Central memory CD8-positive, alpha-beta T cell (primary cell): ENCODE measurements at regions not wholly inside any gene's neighbourhood (a gene's known extent, or its start where the extent isn't known, plus 50 kb on each side); places are given as distances from the start of the nearest gene placed in this dataset.
"Not testable (repeated sequence)": the region's sequence is repeated elsewhere in the genome, so short reads cannot be mapped to it uniquely, and the experiment has no call there.

Experiments used
- ATAC-seq: fragments of 150-1000 bp; cut with Tn5 transposase; replicated peaks from 2 replicates; pipeline ENCODE4 v1.10.0; 2022; ENCODE audit warnings: mild to moderate bottlenecking, moderate FRiP score, moderate number of reproducible peaks; ENCODE audit not compliant: poor library complexity, severe bottlenecking; ENCODE audit errors: extremely low read depth
- DNase-seq, 2 donors: peaks; one replicate each; pipeline ENCODE4 v3.0.0; 2021; ENCODE audit warnings: low spot score in 2 of 2
- H3K27ac Mint-ChIP-seq: one replicate; pipeline ENCODE4 v1.8.0; 2022; ENCODE audit warnings: low read depth, mild to moderate bottlenecking, moderate library complexity, mixed read lengths
- H3K27me3 Mint-ChIP-seq: one replicate; pipeline ENCODE4 v1.8.0; 2022; ENCODE audit warnings: mixed read lengths
- H3K36me3 Mint-ChIP-seq: one replicate; pipeline ENCODE4 v1.8.0; 2022; ENCODE audit warnings: mild to moderate bottlenecking, moderate library complexity, mixed read lengths; ENCODE audit not compliant: insufficient read depth
- H3K4me1 Mint-ChIP-seq: one replicate; pipeline ENCODE4 v1.8.0; 2022; ENCODE audit warnings: mixed read lengths
- H3K4me3 Mint-ChIP-seq: one replicate; pipeline ENCODE4 v1.8.0; 2022; ENCODE audit warnings: mild to moderate bottlenecking, moderate library complexity, mixed read lengths
- H3K9me3 Mint-ChIP-seq: one replicate; pipeline ENCODE4 v1.8.0; 2022; ENCODE audit warnings: mixed read lengths

DNA sequence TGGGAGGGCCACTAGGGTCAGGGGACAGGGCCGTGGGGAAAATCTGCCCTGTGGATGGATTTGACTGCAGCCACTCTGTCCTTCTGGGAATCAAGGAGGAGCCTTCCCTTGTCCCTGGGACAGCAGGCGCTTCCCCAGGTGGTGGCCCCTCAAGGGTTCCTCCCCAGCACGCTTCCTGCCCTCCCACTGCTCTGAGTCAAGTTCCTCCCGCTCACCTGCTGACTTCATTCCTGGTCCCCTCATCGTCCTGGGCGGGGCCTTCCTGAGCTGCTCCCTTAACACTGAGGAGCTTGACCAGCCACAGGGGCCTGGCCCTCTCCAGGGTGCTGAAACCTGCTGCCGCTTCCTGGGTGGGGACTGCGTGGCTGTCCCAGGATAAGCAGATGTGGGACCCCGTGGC, 64.4 kb upstream of the SFSWAP start:
- not testable (repeated sequence) for DNase-seq, H3K27ac Mint-ChIP-seq, H3K4me1 Mint-ChIP-seq, ATAC-seq, H3K4me3 Mint-ChIP-seq, H3K36me3 Mint-ChIP-seq, H3K9me3 Mint-ChIP-seq
- H3K27me3 Mint-ChIP-seq: peaks cover 13% of the 10 kb centered on the region

DNA sequence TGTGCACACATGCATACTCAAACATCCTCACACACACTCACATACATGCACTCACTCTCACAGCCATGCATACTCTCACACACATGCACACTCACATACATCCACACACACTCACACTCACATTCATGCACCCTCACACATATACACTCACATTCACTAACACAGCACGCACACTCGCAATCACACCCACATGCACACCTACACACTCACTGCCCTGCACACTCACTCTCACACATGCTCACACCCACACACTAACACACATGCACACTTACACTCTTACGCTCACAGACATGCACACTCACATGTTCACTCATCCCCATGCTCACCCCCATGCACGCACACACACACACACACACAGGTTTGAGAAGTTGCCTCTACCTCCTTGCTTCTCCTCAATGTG, 63.2 kb upstream of the SFSWAP start:
- no peak overlapping the region for H3K27ac Mint-ChIP-seq
- no peaks in the 10 kb centered on the region for H3K36me3 Mint-ChIP-seq
- H3K27me3 Mint-ChIP-seq: peaks cover 11% of the 10 kb centered on the region
- no peak for ATAC-seq
- H3K4me1 Mint-ChIP-seq: no peaks in the 10 kb centered on the region
- H3K9me3 Mint-ChIP-seq: no peaks in the 10 kb centered on the region
- DNase-seq: no peak
- H3K4me3 Mint-ChIP-seq: no peak overlapping the region

DNA sequence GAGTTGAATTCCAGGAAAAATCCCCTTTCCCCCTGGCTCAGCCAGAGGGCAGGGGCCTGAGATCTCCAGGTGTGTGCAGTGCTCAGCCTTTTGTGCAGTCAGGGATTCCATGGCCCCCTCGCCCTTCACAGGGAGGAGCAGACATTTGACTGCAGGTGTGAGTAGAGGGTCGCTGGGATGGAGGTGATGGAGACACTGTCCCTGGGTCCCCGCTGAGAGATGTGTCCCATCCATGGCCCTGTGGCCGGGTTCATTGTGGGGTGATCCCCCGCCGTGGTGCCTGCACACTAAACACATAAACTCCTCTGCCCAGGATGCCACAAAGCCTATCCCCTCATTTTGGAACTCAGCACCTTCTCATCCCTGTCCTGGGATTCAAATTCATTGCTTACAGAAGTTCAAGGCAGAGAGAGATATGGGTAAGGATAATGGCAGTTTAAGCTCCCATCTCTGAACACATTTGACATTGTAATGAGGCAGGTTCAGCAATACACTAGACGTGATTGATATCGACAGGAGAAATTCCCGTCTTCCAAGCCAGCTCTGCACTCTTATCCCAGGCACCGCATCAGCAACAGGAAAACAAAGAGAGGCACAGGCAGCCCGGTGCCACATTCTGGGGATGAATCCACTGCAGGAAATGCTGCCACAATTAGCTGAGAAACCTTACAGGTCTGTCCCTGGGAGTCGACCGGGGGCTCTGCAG, 55.3 kb upstream of the SFSWAP start:
- not testable (repeated sequence) for H3K27me3 Mint-ChIP-seq, H3K9me3 Mint-ChIP-seq, H3K36me3 Mint-ChIP-seq

DNA sequence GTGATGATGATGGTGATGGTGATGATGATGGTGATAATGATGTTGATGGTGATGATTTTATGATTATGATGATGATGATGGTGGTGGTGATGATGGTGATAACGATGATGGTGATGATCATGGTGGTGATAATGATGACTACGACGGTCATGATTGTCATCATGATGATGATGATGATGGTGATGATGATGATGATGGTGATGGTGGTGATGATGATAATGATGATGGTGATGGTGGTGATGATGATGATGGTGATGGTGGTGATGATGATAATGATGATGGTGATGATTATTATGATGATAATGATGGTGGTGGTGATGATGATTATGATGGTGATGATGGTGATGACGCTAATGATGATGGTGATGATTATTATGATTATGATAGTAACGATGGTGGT, 54.1 kb upstream of the SFSWAP start:
- H3K27me3 Mint-ChIP-seq, ATAC-seq, DNase-seq, H3K4me3 Mint-ChIP-seq, H3K4me1 Mint-ChIP-seq, H3K36me3 Mint-ChIP-seq, H3K9me3 Mint-ChIP-seq, H3K27ac Mint-ChIP-seq: not testable (repeated sequence)

More for the DNA sequence above, 55.3 kb upstream of the SFSWAP start:
- not testable (repeated sequence) for H3K4me3 Mint-ChIP-seq, H3K27ac Mint-ChIP-seq, ATAC-seq, H3K4me1 Mint-ChIP-seq
- peak in 1 of 2 donors; percentile 6 for DNase-seq

DNA sequence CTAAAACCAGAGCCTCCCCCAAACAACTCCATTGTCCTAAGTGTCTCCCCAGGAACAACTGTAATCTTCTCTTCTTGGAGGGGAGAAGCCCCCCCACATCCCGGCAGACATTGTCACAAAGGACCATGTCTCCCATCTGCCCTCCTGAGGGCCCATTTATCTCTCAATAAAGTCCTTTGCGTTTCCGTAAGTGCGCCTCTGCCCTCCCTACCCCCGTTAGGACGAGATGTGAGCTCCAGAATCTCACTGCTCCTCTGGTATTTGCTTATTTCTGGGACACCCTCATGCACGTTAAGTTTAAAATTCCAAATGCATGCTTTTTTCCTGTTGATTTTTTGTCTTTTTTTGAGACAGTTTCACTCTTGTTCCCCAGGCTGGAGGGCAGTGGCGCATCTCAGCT, 52.3 kb upstream of the SFSWAP start:
- ATAC-seq, H3K27me3 Mint-ChIP-seq, H3K36me3 Mint-ChIP-seq, H3K9me3 Mint-ChIP-seq, H3K4me3 Mint-ChIP-seq, H3K4me1 Mint-ChIP-seq, H3K27ac Mint-ChIP-seq: not testable (repeated sequence)
- DNase-seq: peak in 1 of 2 donors; percentile 1

DNA sequence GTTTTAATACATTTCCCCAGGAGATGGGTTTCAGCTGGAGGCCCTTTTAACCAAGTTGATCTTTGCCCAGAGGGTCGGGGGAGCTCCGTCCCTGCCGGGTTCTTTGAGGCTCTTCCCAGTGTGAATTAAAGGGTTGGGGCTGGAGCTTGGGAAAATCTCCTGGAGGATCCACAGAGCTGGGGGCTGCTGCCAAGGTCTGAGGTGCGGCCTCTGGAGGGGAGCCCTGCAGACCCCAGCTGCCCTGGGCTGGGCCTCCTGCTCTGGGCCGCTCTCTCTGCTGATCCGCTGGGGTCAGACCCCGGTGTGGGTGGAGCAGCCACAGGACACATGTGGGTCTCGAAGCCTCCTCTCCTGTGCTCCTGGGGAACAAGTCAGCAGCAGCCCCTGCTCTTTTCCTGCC, 51.4 kb upstream of the SFSWAP start:
- H3K27ac Mint-ChIP-seq, DNase-seq, H3K36me3 Mint-ChIP-seq, H3K4me1 Mint-ChIP-seq, H3K9me3 Mint-ChIP-seq, H3K4me3 Mint-ChIP-seq, ATAC-seq, H3K27me3 Mint-ChIP-seq: not testable (repeated sequence)

DNA sequence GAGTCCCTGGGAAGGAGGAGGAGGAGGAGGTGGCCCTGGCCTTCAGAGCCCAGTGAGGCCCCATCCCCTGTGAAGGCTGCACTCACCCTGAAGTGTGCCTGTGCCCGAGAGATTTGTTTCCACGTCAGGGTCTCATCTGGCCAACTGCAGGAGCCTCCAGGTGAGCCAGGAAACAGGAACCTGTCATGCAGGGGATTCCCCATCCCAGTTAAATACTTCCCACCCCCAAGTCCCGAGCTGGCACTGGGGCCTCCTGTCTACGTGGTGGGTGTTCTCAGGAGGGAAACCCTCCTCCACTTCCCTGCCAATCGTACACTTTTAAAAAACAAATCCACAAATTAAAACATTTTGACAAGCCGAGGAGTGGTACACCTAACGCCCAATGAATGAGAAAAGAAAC, 50.9 kb upstream of the SFSWAP start:
- DNase-seq: peak in 1 of 2 donors; percentile 3
- H3K9me3 Mint-ChIP-seq, H3K4me3 Mint-ChIP-seq, H3K27me3 Mint-ChIP-seq, H3K4me1 Mint-ChIP-seq, H3K36me3 Mint-ChIP-seq, H3K27ac Mint-ChIP-seq, ATAC-seq: not testable (repeated sequence)

DNA sequence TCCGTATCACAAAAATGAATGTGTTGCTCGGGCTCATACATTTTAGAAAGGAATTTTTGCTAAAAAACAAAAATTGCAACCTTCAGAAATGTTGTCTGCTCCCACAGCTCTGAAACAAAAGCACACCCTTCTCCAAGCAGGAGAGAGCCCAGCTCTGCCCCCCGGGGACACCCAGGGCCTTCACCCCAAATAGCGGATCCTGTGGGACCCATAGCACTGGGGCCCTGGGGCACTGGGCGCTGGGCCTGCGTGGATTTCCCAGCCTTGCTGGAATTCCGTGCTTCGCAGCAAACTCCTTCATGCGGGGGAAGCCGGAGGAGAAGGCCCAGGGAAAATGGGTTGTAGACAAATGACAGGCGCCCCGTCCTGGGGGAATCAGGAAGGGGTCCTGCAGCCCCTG, 50.5 kb upstream of the SFSWAP start:
- H3K4me3 Mint-ChIP-seq: not testable (repeated sequence)

More for the DNA sequence above, 50.5 kb upstream of the SFSWAP start:
- H3K4me1 Mint-ChIP-seq, H3K9me3 Mint-ChIP-seq, ATAC-seq, H3K27ac Mint-ChIP-seq, H3K27me3 Mint-ChIP-seq, H3K36me3 Mint-ChIP-seq: not testable (repeated sequence)
- DNase-seq: peak in 1 of 2 donors; percentile 8
